Right ventricle myocardium inferior (tissue), 1 donor: ENCODE measurements at regions not wholly inside any gene's neighbourhood (a gene's known extent, or its start where the extent isn't known, plus 50 kb on each side); places are given as distances from the start of the nearest gene placed in this dataset.
"Not testable (repeated sequence)": the region's sequence is repeated elsewhere in the genome, so short reads cannot be mapped to it uniquely, and the experiment has no call there.

Source experiments
- ATAC-seq: fragments of 200-7000 bp; cut with Tn5 transposase; one replicate; pipeline ENCODE4 v1.9.1; 2020; ENCODE audit warnings: mild to moderate bottlenecking, moderate library complexity
- DNase-seq: peaks from one replicate; pipeline ENCODE4 v3.0.0; 2021; ENCODE audit errors: missing footprints
- intact Hi-C: fragments of 100-400 bp; cut with DNase I; formaldehyde crosslinking; loops from one replicate; pipeline ENCODE4 v1.11.0; 2022
- donor health status: DM: no; HTN: yes; CAD: no; lungs with severe emphysema.

DNA sequence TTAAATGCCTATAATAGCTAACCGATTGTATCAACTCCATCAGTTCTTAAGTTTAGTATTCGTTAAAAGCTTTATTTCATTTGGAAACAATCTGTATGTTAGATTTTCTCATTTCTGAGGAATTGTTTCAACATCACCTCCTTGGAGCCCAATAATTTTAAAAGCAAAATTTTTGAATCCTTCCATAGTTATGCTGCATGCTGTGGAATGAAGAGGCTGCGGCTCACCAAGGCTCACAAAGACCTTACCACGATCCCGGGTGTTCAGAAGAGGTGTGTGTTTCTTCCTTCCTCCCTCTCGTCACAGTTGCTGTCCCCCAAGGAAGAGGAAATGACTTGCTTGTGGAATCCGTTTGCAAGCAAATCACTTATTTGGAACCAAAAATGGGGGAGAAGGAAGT lies 143.8 kb downstream of the FGF1 start:
- DNase-seq (no peak), ATAC-seq (no peak)
- intact Hi-C loops = loop anchor here (2.0 to 10.0 kb wide), 6 partner anchors 49 to 537 kb away; partner anchors contain the start of gene SPRY4

DNA sequence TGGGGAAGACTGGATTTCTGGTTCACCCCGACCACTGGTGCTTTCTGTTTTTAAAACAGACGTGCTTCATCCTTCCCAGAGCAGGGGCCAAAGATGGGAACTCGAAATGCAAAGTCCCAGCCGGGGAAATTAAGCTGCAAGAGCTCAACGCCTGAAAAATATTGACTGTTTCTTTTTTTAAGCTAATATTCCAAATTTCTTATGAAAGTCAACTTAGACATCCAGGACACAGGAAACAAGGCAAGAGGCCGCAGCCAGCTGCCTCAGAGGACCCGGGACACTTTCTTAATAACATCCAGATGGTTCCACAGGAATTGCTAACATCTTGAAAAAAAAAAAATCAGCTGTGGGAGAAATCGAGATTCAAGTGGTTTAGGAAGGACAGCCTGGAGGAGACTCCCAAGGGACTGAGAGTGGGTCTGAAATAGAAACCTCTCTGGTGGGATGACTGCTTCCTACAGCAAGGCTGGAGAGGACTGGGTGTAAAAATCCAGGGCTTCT lies 144.9 kb downstream of the FGF1 start:
- DNase-seq (peak; percentile 84), ATAC-seq (peak; percentile 80)
- intact Hi-C loops = loop anchor here (10.0 kb wide), 1 partner anchor 536 kb away; no protein-coding TSS in a partner anchor

DNA sequence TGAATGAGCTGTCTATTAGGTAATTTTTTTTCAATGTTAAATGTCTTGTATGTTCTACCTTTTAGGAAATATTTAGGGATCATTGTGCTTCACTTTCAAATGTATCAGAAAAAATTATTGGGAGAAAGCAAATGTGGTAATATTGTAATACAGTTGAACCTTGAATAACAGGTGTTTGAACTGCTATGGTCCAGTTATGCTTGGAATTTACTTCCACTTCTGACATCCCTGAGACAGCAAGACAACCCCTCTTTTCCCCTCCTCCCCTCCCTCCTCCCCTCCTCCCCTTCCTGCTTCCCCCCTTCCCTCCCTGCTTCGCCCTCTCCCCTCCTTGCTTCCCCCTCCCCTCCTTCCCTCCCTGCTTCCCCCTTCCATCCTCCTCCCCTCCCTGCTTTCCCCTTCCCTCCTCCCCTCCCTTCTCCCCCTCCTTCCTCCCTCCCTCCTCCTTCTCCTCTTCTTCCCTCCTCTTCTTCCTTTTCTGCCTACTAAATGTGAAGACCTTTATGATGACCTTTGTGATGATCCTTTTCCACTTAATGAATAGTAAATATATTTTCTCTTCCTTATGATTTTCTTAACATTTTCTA lies 146.6 kb downstream of the FGF1 start:
- DNase-seq (no peak), ATAC-seq (no peak)
- intact Hi-C loops = no loop called here

DNA sequence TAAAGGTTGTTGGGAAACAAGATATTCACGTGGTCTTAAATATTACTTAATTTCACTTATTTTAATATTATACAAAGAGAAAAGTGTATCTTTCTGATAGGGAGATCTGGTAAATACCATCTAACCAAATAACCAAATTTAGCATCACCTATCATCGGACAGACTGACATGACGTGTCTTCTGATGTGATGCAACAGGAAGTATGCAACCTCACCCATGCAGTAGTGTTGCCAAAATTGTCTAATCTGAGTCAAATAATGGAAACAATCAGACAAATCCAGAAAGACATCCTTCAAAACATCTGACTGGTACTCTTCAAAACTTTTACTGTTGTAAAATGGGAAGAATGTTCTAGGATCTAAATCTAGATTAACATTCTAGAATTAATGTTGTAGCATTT lies 148.0 kb downstream of the FGF1 start:
- ATAC-seq (no peak), DNase-seq (no peak)
- intact Hi-C loops = no loop called here

GRCh38 chr5:142532781-142533176 lies 153.1 kb downstream of the FGF1 start:
- ATAC-seq (no peak), DNase-seq (no peak)
- intact Hi-C loops = no loop called here

GRCh38 chr5:142531977-142532780 lies 153.7 kb downstream of the FGF1 start:
- intact Hi-C loops = no loop called here
- ATAC-seq (no peak), DNase-seq (no peak)

- DNase-seq = no peak
- ATAC-seq = no peak
- intact Hi-C loops = no loop called here
Measured at GRCh38 chr5:142530904-142531303, 155.0 kb downstream of the FGF1 start.

DNA sequence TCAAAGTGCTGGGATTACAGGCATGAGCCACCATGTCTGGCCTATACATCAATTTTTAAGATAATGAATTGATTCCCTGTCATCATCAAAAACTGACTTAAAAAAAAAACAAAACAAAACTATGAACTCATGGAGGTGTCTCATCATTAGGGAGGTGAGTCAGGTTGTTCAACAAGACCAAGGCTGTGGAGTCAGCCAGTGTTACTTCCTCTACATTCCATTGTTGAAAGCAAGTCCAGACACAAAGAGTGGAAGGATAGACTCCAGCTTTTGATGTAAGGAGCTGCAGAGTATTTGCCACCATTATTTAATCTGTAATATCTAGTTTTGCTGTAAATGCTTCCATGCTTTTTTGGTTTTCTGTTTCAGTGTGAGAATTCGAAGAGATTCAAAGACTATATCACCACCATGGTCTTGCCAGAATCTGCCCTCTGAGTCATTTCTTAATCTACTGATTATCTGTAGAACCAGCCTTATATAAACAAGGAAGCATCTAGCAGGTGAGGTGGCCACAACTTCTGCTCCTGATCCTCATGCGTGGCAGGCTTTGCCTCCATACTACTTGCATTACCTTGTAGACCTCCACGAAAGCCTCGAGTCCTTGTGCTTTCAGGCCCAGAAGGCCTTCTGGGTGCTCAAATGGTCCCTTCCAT lies 156.1 kb downstream of the FGF1 start:
- ATAC-seq (no peak), DNase-seq (no peak)
- intact Hi-C loops = no loop called here

DNA sequence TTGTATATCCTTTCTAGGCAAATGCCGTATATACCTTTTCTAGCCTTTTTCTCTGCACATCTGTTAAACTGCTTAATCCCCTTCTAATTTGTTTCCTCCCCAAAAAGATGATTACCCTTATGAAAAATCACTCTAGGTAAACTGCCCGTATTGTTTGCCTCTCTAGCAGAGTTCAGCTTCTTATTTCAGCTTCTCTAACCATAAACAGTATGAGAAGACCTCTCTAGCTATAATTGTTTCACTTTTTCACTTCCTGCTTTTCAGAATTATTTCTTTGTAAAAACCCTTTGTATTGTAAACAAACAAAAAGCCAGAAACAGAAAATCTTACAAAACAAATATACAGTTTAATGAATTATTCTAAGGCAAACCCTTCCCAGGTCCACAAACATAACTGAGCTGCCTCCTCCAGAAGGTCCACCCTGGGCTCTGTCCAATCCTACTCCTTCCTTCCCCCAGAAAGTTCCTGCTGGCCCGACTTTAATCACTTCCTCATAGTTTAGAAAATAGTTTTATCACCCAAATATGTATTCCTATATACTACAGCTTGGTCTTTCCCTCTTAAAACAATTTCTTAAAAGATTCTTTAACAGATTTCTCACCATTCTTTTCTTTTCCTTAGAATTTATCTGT lies 158.1 kb downstream of the FGF1 start:
- ATAC-seq = no peak
- no peak for DNase-seq
- intact Hi-C loops = no loop called here

- ATAC-seq (no peak), DNase-seq (no peak)
- intact Hi-C loops = no loop called here
Measured at GRCh38 chr5:142527234-142527633, 158.7 kb downstream of the FGF1 start.

GRCh38 chr5:142522983-142523382 lies 162.9 kb downstream of the FGF1 start:
- DNase-seq = no peak
- no peak for ATAC-seq
- intact Hi-C loops = no loop called here

DNA sequence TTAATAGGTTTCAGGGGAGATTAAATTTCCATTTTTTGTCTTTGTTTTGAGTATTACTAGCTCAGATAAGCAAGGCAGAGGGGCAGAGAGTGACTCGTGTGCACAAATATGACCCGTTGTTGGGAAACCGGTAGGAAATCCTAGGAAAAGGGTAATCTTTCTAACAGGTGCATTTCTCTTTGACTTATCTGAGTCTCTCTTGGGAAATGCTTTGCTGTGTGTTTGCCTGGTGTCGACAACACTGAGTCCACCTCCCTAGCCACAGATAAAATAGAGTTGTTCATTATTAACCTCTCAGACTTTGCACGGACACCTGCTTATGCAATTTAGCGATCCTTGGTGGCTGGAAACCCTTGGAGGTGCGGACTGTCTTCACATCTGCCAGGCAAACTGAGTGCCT lies 164.2 kb downstream of the FGF1 start:
- intact Hi-C loops = no loop called here
- no peak for DNase-seq
- ATAC-seq = no peak

- ATAC-seq = no peak
- intact Hi-C loops = no loop called here
- DNase-seq = no peak
Measured at GRCh38 chr5:142520885-142521284, 165.0 kb downstream of the FGF1 start.

DNA sequence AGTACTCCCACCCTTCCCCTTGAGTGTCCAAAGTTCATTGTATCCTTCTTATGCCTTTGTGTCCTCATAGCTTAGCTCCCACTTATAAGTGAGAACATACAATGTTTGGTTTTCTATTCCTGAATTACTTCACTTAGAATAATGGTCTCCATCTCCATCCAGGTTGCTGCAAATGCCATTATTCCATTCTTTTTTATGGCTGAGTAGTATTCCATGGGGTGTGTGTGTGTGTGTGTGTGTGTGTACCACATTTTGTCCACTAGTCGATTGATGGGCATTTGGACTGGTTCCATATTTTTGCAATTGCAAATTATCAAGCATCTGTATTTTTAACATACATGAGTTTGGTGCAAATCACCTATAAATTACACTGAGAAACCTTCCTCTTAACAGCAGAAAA lies 166.0 kb downstream of the FGF1 start:
- DNase-seq, ATAC-seq, intact Hi-C loops: not testable (repeated sequence)

GRCh38 chr5:142517840-142518239 lies 168.1 kb downstream of the FGF1 start:
- DNase-seq = no peak
- no peak for ATAC-seq

GRCh38 chr5:142516732-142517131 lies 169.2 kb downstream of the FGF1 start:
- no peak for ATAC-seq
- DNase-seq = no peak
- intact Hi-C loops = no loop called here

More at GRCh38 chr5:142517840-142518239, 168.1 kb downstream of the FGF1 start:
- intact Hi-C loops = no loop called here

DNA sequence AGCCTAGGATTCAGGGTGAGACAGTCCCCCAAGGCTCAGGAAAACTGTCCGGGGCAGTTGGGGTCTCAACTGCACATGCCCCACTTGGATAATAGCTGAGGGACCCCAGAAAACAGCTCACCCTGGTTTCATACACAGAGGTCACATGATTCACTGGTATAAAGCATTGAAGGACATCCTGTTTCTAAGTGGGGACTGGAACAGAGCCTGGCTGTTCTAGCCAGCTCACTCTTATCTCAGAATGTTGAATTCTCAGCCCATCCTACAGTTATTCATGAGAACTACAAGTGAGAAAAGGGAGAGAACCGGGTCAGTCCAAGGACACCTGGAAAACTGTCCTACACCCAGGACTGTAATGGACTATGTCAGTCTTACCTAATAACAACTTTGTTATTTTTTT lies 170.9 kb downstream of the FGF1 start:
- no peak for ATAC-seq
- intact Hi-C loops = no loop called here
- DNase-seq = no peak

- ATAC-seq (no peak), DNase-seq (no peak)
- intact Hi-C loops = no loop called here
Measured at GRCh38 chr5:142514196-142514595, 171.7 kb downstream of the FGF1 start.
